HG02852 (cell line): ENCODE measurements at regions not wholly inside any gene's neighbourhood (a gene's known extent, or its start where the extent isn't known, plus 50 kb on each side); places are given as distances from the start of the nearest gene placed in this dataset.

ENCODE experiments used
- ATAC-seq: cut with Tn5 transposase; IDR thresholded peaks from one replicate; pipeline ENCODE4 v1.9.1; 2021; ENCODE audit warnings: mild to moderate bottlenecking, moderate library complexity; ENCODE audit not compliant: unreplicated experiment

GRCh38 chr2:221708902-221709301 is 136.8 kb upstream of the EPHA4 start:
- ATAC-seq, result no peak

GRCh38 chr2:221705185-221705877 is 133.2 kb upstream of the EPHA4 start:
- no peak for ATAC-seq

DNA sequence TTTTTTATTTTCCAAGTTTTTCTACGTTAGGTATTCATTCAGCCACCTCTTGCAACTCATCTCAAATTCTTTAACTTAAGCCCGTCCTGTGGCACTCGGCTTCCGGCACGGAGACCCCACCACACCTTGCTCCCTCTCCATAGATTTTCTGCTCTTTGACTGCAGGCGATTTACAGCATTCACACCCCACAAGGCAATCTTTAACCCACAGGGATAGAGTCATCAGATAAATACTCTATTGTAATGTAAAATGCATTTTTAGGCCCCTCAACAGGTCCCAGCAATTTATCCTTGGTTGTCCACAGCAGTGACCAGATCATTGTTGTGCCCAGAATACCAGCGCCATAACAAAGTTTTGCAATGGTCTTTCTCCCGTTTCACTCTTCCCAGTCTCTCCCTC is 132.3 kb upstream of the EPHA4 start:
- no peak for ATAC-seq

GRCh38 chr2:221693365-221693764 is 121.3 kb upstream of the EPHA4 start:
- ATAC-seq, result no peak

GRCh38 chr2:221691571-221691970 is 119.5 kb upstream of the EPHA4 start:
- ATAC-seq, result no peak

GRCh38 chr2:221689140-221689539 is 117.0 kb upstream of the EPHA4 start:
- no peak for ATAC-seq

DNA sequence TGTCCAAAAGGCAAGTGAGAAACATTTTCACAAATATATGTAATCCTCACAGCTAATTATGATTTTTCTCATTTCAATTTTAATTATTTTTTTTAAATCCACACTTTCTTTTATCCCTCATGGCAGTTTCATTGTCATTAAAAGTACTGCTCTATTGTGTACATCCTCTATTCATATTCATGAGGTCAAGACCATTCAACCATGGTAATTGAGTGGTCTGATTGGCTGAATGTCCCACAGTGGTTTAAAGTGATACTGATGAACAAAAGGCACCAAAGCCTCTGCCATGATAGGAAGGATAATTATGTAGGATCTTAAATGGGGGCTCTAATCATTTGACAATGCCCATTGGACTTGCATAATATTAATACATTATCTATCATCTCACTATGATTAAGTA is 108.4 kb upstream of the EPHA4 start:
- no peak for ATAC-seq

DNA sequence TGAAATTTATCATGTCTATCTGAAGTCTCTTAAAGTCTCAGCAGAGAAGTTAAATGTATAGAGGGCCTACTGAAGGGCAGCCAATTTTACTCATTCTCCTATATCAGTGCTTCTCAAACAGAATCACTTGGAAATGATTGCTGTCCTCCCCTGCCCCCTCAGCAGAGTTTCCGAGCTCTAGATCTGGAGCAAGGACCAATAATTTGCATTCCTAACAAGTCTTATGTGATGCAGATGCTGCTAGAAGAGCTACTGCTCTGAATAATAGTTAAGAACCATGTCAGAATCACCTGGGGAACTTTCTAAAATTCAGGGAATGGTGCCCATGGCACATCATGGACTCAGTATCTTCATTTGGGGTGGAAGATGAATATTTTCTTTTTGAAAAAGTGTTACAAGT is 105.6 kb upstream of the EPHA4 start:
- ATAC-seq, result no peak

DNA sequence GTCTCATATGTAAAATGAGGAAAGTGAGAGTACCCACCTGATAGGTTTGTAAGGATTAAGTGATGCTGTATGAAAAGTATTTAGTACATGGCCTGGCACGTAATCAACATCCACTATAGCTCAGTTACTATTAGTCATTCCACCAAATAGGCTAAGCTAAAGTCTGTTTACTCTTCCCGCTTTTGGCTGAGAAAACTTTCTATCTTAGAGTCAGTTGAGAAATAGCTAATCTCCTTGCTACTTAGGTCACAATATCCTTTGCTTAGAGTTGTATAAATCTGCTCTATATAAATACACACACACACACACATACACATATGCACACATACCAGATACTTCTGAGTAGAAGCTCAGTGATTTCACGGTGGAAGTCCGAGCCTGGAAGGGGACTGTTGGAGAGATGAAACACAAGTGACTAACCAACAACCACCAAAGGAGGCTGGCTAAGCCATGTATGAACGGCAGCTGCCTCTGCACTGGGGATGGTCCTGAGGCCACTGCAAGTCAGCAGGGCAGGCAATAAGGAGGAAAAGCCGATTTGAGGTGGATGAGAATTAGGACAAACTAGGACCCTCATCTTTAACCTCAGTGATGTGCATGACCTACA is 104.6 kb upstream of the EPHA4 start:
- ATAC-seq, result no peak

DNA sequence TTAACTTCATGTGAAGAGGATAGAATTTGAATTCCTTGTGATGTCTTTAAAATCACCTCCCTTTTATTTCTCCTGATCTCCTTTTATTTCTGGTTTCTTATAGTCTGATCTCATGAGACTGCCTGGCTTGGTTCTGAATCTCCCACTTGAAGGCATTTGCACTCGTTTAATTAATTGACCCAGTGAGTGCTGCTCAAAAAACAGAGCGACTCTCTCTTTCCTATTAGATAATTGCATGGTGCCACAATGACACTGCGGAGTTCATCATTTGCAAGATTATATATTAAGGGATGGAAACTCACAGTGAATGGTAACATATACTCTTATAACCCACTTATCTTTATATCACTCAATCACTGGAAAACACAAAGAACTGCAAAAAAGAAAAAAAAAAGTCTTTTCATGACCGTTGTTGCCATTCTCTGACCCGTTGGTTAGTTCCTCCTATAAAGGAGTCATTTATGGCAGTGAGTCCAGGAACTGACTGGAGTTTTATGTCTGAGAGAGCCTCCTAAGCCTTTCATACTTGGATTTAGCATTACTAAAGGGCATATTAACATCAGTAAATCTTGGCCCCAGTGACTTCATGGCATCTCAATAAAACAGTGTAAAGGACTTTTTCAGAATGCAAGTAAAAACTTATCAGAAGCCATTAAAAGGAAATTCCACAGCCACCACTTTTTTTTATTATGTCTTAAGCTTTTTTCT is 103.3 kb upstream of the EPHA4 start:
- no peak for ATAC-seq

- ATAC-seq, result no peak
Observed at GRCh38 chr2:221674446-221674845, 102.3 kb upstream of the EPHA4 start.

- ATAC-seq, result no peak
Observed at GRCh38 chr2:221673248-221673647, 101.1 kb upstream of the EPHA4 start.

DNA sequence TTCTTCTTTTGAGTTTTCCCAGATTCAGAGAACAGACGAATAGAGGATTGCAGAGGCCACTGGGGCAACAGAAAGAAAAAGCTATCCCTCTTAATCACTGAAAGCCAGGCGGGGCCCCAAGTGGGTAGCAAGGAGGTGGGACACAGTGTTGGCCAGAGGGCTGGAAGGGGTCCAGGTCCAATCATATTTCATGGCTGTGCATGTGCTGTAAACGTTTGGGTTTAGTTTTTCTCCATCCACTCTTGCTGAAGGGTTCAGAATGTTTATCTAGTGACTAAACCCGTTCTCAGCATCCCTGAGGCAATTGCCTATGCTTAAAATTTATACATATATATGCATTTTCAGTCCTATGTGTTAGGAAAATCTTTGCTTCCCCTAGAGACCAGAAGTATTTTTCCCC is 99.4 kb upstream of the EPHA4 start:
- ATAC-seq, result no peak

DNA sequence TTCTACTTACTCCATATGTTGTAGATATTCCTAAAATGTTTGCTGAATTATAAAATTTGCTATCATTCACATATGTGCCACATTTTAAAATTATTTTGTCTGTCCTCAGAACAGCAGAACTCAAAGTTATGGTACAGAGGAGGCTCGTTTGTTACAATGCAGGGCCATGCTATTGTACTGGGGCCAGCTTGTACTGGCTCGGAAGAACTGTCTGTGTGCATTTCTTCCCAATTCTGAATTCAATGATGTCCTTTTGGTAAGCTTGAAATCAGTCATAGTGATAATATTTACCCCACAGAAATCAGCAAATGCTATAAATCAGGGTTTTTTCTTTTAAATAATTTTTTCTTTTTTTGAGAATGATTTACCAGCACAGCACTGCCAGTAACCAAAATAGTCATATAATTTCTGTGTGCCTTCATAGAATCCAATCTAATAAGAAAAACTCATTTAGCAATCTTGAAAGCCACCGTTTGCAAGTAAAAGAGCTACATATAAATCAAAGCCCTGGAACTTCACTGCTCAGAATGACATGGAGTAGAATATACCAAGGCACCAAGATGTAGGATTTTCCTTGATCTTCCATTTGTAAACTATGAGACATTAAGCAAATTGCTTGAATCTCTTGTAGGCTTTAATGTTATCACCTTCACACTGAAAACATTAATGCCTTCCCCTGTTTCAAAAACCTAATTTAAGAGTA is 90.7 kb upstream of the EPHA4 start:
- ATAC-seq, result no peak

GRCh38 chr2:221657806-221658205 is 85.7 kb upstream of the EPHA4 start:
- ATAC-seq, result no peak

DNA sequence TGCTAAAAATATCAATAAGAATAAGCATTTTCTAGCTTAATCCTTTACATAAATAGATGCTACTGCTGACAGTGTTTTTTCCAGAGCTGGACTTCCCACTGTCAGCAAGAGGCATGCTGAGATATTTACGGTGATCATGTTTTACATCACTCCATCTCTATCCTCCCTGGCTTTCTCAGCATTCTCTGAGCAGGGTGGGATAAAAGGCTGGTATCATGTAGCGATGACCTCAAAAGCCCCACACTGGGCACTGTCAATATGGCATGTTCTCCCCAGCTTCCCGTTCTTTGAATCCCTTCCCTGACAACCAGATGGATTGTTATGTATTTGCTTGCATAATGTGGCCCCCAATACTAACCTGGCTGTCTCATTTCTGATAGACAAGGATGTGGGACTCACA is 83.2 kb upstream of the EPHA4 start:
- ATAC-seq, result no peak

DNA sequence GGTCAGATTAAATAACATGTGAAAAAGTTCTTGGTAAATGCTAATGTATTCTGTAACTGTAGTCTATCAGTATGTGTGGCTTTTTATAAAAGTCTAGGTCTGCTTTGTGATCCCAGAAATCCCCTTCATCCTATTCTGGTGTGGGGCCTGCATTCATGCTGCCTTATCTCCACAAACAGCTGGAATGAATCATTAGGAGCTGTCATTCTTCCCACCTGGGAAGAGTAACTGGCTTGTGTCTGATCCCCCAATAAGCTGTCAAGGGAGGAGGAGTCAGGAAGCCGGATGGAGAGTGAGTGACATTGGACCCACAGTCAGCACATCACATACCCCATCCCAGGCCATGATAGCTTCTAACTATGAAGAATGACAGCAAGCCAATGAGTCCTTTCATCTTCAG is 81.1 kb upstream of the EPHA4 start:
- ATAC-seq, result no peak

DNA sequence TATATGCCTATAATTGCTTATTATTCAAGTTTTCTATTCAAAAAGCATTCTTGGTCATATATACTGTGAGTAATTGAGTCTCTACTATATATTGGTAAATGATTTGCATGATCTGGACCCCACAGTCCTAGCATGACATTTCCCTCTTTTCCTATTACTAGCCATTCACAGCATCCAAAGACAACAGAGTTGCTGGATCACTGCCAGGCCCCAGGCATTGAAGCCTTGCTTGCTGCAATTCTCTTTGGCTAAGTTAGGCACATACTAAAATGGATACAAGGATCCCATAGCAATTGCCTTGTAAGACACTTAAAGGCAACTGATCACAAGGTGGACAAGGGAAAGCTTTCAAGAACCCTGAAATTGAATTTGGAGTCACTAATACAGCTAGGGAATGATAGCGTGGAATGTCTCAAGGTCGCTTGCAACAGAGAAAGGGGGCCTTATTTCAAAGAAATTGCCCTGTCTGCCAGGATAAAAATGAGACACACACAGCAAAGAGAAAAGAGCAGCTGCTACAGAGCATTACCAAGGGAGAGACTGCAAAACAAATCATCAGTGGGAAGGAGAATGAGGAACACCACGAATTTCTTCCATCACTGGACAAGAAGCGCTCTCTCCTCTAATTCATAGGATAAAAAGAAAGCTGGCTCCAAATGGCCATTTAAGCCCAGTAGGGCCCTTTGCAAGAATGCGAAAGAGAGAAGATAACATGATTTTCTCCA is 77.1 kb upstream of the EPHA4 start:
- ATAC-seq, result no peak

DNA sequence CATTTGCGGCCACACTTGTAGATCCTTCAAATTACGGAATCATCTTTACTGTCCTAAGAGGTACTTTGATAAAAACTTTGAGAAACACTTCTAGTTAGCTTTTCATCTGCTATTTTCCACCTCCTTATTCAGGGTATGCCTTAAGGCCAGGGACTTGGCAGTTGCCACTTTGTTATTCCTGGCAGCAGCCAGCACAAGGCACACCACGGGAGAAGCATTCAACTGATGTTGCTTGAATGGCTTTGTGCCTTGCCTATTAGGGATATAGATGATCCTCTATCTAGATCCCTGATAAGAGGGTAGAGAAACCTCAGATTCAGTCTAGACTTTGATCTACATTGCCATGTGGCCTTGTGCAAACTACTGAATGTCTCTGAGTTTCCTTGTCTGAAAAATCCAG is 70.3 kb upstream of the EPHA4 start:
- no peak for ATAC-seq

GRCh38 chr2:221641181-221641871 is 69.2 kb upstream of the EPHA4 start:
- no peak for ATAC-seq
